PC-9 (cell line): ENCODE measurements at regions not wholly inside any gene's neighbourhood (a gene's known extent, or its start where the extent isn't known, plus 50 kb on each side); places are given as distances from the start of the nearest gene placed in this dataset.

Source experiments
- CTCF ChIP-seq: fragments of 200-600 bp; sonication (generic); conservative IDR thresholded peaks from 2 replicates; pipeline ENCODE4 v1.6.1; 2017; ENCODE audit warnings: mixed run types, antibody characterized with exemption, mild to moderate bottlenecking, moderate library complexity
- EZH2 ChIP-seq: fragments of 200-600 bp; sonication (generic); IDR thresholded peaks from 2 replicates; pipeline ENCODE4 v1.8.0; 2017; ENCODE audit warnings: antibody characterized with exemption, low read depth

- no peak for TF ChIP-seq CTCF
- TF ChIP-seq EZH2: no peak
Observed at GRCh38 chr4:189838821-189839497, 101.7 kb upstream of the FRG1 start.
